ENCODE measurements at regions not wholly inside any gene's neighbourhood (a gene's known extent, or its start where the extent isn't known, plus 50 kb on each side); places are given as distances from the start of the nearest gene placed in this dataset.
A peak's percentile ranks its signal among the peaks of the same experiment; 100 is the strongest.

DNA sequence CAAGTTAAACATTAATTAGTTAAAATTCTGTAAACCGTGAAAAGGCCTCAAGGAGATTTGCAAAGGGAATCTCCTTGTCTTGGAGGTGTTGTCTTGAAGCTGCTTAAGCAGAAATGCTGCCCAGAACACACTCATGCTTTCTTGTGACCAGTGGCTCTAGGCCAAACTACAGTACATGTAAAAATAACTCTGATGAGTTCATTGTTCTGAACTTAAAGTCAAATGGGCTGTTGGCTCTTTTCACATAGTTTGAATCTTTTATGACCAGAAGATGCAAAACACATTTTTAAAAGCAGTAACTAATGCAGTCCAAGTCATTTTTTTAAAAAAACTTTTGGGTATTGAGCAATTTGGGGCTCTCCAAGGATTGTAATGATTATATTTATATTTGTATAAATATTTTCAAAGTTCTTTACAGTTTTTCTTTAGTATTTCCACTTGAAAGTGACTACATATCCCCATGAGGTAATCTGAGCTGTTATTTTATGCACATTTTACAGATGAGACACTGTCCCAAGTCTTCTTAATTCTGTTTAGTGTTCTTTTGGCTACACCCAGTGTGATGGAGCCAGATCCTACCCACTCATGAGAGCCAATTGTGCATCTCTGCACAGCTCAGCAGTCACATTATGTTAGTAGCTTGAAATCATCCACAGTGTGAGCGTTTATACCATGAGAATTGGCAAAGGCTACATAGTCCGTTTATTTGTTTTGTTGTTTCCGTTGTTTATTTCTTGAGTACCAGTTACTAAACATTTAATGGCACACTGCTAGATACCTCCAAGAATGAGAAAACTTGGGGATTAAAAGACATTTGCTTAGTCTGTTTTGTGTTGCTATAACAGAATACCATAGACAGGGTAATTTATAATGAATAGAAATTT lies 112.8 kb upstream of the ATXN3L start:
- H3K4me1 Mint-ChIP-seq = peaks cover 16 to 22% (median 17%) of the 10 kb centered on the region in 3 donors
- DNase-seq (no peak), ATAC-seq (ENCODE audit: low read depth in 2 of 2) (no peak)
- H3K4me3 Mint-ChIP-seq = no peak overlapping the region
- H3K27ac Mint-ChIP-seq = peak overlapping the region in 1 of 6 donors; percentile 86
- no peaks in the 10 kb centered on the region for H3K27me3 Mint-ChIP-seq
- H3K9me3 Mint-ChIP-seq = peaks cover 0 to 7% (median 2%) of the 10 kb centered on the region in 7 donors
- H3K36me3 Mint-ChIP-seq = no peaks in the 10 kb centered on the region

DNA sequence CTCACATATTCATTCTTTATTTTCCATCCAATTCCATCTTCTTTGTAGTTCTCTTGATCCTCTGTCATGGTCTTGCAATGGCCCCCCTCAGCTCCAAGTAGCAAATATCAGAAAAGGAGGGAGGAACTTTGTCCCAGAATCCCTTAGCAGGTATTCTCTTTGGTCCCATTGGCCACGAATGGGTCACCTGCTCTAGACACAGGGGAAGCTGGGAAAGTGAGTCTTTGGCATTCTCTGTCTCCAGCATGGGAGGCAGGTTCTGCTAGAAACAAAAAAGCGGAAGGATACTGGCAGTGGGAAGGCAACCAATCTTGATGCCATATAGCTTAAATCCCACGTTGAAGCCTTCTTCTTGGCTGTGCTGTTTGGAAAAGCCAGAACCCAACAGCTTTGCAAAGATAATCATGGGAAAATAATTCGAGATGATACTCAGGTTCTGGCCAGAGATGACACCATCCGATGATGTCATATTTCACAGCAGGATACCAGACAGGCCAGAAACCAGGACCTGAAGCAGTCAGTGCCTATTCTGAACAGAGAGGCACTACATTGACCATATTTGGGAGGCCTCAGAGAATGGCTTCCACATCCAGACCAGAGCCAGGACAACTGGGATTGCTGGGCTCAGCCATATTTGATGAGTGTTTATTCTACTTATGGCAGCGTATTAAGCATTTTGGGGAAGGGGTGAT lies 110.4 kb upstream of the ATXN3L start:
- H3K27ac Mint-ChIP-seq = peak overlapping the region in 1 of 6 donors; percentile 28
- no peak for DNase-seq
- H3K27me3 Mint-ChIP-seq = no peaks in the 10 kb centered on the region
- no peaks in the 10 kb centered on the region for H3K36me3 Mint-ChIP-seq
- no peak for ATAC-seq (ENCODE audit: low read depth in 2 of 2)
- H3K4me1 Mint-ChIP-seq = peaks cover 18 to 23% (median 21%) of the 10 kb centered on the region in 3 donors
- peaks cover 0 to 9% (median 2%) of the 10 kb centered on the region in 7 donors for H3K9me3 Mint-ChIP-seq
- H3K4me3 Mint-ChIP-seq = no peak overlapping the region

DNA sequence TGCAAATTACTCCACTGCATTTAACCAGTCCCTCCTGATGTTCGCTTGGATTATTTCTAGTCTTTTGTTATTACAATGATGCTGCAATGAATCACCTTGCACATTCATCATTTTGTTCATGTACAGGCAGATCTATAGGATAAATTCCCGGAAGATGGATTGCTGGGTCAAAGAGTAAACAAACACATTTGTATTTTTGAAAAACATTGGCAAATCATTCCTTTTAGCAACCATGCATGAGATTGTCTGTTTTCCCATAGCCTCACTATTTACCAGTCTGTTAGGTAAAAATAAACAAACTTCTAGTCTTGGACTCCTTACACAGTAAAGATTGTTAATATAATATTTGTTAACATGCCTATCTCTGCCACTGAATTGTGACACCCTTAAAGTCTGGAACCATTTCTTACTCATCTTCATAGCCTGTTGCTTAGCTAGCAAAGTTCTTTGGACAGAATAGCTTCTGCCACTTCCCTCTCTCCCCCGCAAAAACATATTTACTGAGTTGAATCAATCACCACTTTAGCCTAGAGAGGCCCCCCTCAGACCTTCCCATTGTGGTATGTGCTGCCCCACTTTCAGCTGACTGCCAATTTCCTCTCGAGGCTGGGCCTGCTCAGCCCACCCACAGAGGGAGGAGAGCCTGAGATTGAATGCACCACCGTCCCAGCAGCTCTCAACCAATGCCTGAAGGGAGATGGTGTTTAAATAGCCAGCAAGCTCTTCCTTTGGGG lies 108.4 kb upstream of the ATXN3L start:
- Mint-ChIP-seq H3K9me3 (peaks cover 0 to 14% (median 7%) of the 10 kb centered on the region in 7 donors), H3K27me3 (no peaks in the 10 kb centered on the region), H3K27ac (peak overlapping the region in 5 of 6 donors; percentile 39 to 84 (median 65)), H3K4me3 (peak overlapping the region in 5 of 8 donors; percentile 10 to 74 (median 44)), H3K4me1 (peaks cover 19 to 25% (median 23%) of the 10 kb centered on the region in 3 donors), H3K36me3 (no peaks in the 10 kb centered on the region)
- DNase-seq (no peak), ATAC-seq (ENCODE audit: low read depth in 2 of 2) (peak in 1 of 2 donors; percentile 50)

DNA sequence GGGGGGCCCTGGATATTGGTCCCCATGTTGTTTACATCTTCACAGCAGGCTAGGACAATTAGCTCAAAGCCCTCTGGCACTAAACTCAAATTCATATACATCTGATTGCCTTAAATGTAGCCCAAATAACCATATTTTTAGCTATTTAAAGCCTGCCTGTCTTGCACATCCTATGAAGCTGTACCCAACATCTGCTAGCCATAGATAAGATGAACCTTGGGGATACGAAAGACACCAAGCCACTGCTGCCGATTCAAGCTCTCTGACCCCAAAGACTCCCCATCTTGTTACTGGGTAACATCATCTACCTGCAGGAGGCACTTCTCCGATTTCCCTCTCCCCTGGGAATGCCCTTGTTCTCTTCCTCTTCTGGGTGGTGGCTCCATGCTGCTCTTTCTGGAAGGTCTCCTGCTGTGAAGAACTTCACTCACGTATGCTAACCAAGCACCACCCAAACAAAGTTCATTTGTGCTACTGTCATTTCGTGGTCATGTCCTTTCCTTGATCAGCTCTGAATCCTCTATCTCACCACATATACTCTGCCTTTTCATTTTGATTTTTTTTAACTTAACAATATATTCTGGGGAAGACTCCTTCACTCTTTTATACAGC lies 107.7 kb upstream of the ATXN3L start:
- H3K27me3 Mint-ChIP-seq = peaks cover 0 to 5% (median 0%) of the 10 kb centered on the region in 3 donors
- H3K4me3 Mint-ChIP-seq = no peak overlapping the region

DNA sequence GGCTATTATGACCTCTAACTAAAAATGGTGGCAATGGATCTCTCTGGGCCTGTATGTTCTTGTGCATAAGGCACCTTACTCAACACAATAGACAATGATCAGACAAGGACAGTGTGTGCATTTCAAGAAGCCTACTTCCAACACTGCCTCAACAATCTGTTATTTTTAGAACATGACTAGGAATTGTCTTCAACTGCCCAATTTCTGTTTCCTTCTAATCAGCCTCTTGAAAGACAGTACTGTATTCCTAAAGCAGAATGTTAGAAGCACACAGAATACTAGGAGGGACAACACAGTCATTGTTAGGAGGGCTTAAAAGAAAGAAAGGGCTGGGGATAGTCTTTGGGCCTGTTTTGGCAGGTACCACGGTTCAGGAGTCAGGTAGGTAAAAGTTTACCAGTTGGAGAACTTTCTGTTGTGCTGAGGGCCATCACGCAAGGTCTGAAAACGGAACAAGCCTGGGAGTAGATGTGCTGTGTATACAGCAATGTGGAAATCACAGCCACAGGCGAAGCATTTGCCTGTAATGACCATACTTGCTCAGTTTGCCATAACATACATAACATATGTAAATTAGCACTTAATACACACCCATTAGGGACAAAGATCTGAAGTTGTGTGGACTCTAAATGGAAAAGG lies 100.8 kb upstream of the ATXN3L start:
- Mint-ChIP-seq H3K4me3 (peak overlapping the region in 7 of 8 donors; percentile 9 to 77 (median 68)), H3K4me1 (peaks cover 37 to 65% (median 57%) of the 10 kb centered on the region in 3 donors), H3K27me3 (peaks cover 0 to 7% (median 0%) of the 10 kb centered on the region in 3 donors), H3K9me3 (peaks cover 0 to 19% (median 5%) of the 10 kb centered on the region in 7 donors), H3K27ac (peak overlapping the region; percentile 57 to 92 (median 84)), H3K36me3 (peaks cover 6 to 7% of the 10 kb centered on the region in 2 donors)
- ATAC-seq (ENCODE audit: low read depth in 2 of 2) (peak; percentile 60 to 66), DNase-seq (no peak)

More for the DNA sequence above, 107.7 kb upstream of the ATXN3L start:
- Mint-ChIP-seq H3K36me3 (no peaks in the 10 kb centered on the region), H3K9me3 (peaks cover 0 to 14% (median 3%) of the 10 kb centered on the region in 7 donors), H3K4me1 (peaks cover 24 to 32% (median 30%) of the 10 kb centered on the region in 3 donors), H3K27ac (peak overlapping the region in 1 of 6 donors; percentile 20)
- DNase-seq = no peak
- ATAC-seq (ENCODE audit: low read depth in 2 of 2) = no peak

DNA sequence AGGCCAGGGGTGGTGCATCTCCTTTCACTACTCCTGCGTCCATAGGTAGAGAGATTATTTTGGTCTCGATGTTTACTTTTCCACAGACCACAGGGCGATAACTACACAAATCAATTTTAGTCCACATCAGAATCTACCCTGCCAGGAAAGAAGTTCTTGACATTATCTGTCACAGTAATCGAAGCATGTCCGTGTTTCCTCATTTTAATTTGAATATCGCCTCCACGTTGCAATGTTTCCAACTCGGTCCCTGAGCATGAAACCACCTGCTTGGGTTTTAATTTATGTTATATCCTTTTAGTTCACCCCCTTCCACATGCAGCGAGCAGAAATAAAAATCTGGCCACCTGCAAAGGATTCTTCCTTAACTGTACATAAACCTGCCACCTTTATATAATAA lies 100.1 kb upstream of the ATXN3L start:
- Mint-ChIP-seq H3K36me3 (peaks cover 7 to 8% of the 10 kb centered on the region in 2 donors), H3K27me3 (peaks cover 0 to 7% (median 0%) of the 10 kb centered on the region in 3 donors), H3K27ac (peak overlapping the region; percentile 70 to 92 (median 86)), H3K4me3 (peak overlapping the region; percentile 20 to 85 (median 68)), H3K9me3 (peaks cover 0 to 19% (median 5%) of the 10 kb centered on the region in 7 donors), H3K4me1 (peaks cover 37 to 65% (median 57%) of the 10 kb centered on the region in 3 donors)
- ATAC-seq (ENCODE audit: low read depth in 2 of 2) (peak; percentile 62 to 64), DNase-seq (no peak)

DNA sequence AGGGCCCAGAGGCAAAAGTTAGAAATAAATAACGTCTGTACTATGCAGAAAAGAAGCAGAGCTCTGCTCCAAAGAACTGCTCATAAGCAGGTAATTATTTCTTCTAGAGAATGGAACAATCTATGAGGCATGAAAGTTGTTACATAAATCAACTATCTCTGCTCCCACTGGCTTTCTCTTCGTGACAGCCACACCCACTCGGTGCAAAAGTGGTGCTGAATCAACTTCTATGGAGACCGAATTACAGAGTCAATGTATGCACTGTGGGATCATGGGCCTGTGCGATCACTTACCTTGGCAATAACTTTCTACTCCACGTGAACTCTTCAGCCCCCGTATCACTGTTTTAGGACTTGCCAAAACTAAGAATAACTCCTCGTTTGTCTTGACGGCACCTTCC lies 99.4 kb upstream of the ATXN3L start:
- peaks cover 37 to 65% (median 62%) of the 10 kb centered on the region in 3 donors for H3K4me1 Mint-ChIP-seq
- H3K4me3 Mint-ChIP-seq = peak overlapping the region; percentile 20 to 85 (median 65)
- ATAC-seq (ENCODE audit: low read depth in 2 of 2) (peak; percentile 22 to 23), DNase-seq (no peak)
- peaks cover 7 to 8% of the 10 kb centered on the region in 2 donors for H3K36me3 Mint-ChIP-seq
- peaks cover 0 to 7% (median 0%) of the 10 kb centered on the region in 3 donors for H3K27me3 Mint-ChIP-seq
- H3K27ac Mint-ChIP-seq = peak overlapping the region; percentile 70 to 92 (median 86)
- peaks cover 0 to 17% (median 5%) of the 10 kb centered on the region in 7 donors for H3K9me3 Mint-ChIP-seq

DNA sequence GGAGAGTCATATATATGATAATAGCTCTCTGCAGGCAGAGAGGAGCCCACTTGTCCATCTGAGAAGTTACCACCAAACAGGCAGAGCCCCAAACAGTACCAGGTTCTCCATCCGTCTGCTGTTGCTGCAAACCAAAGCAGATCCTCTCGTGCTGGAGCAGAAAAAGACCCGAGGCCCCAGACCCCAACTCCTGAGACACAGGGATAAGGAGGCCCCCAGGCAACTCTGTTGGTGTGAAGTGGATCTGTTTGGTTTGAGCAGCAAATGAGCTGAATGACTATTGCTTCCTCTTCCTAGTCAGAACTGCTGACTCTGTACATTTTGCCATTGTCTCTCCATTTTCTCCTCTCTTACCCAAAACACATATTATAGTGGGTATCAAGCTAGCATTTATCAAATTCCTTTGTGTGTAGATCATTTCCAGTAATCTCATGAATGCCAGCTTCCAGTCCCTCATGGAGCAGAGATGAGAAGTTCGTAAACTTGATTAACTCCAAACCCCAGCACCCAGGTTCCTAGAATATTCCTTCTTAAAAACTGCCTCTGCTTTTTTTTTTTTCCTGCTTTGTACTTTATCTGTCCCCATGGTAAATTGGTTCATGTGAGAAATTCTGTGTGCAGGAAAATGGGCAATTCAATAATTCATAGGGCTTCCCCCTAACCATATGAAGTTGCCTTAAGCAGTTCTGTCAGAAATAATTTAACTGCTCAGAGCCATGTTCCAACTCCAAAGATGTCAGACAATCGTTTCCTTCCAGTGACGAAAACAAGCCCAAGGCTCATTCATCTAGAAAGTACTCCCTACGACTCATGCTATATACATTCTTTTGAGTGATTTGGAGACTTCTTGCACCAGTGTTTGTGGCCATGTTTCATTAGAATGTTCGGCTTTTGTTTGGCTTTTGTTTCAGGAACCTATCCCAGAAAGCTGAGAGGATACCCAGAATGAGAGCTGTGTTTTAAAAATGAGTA lies 98.6 kb upstream of the ATXN3L start:
- ATAC-seq (ENCODE audit: low read depth in 2 of 2) = no peak
- peaks cover 0 to 7% (median 0%) of the 10 kb centered on the region in 3 donors for H3K27me3 Mint-ChIP-seq
- peaks cover 37 to 64% (median 62%) of the 10 kb centered on the region in 3 donors for H3K4me1 Mint-ChIP-seq
- H3K9me3 Mint-ChIP-seq = peaks cover 0 to 13% (median 5%) of the 10 kb centered on the region in 7 donors
- H3K27ac Mint-ChIP-seq = peak overlapping the region; percentile 17 to 82 (median 53)
- H3K4me3 Mint-ChIP-seq = peak overlapping the region in 7 of 8 donors; percentile 10 to 77 (median 50)
- no peak for DNase-seq
- peaks cover 7 to 8% of the 10 kb centered on the region in 2 donors for H3K36me3 Mint-ChIP-seq

DNA sequence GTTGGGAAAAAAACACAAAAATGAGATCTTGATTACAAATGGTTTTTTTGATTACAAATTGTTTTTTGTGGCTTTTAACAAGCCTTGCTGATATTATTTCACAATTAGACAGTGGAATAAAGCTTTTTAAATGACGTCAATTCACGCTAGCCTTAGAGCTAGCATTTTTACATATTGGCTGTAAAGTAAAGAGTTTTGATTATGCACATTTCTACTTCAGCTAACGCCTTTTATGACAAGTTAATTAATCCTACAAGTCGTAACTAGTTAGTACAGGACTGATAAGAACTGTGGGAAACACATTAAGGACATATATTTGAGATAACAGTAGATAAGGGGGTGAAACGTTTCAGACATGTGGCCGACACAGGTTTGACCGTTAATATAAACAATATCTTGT lies 95.7 kb upstream of the ATXN3L start:
- DNase-seq (no peak), ATAC-seq (ENCODE audit: low read depth in 2 of 2) (no peak)
- H3K4me3 Mint-ChIP-seq = no peak overlapping the region
- peaks cover 7 to 8% of the 10 kb centered on the region in 2 donors for H3K36me3 Mint-ChIP-seq
- no peaks in the 10 kb centered on the region for H3K27me3 Mint-ChIP-seq
- H3K4me1 Mint-ChIP-seq = peaks cover 22 to 42% (median 38%) of the 10 kb centered on the region in 3 donors
- no peak overlapping the region for H3K27ac Mint-ChIP-seq
- peaks cover 0 to 19% (median 2%) of the 10 kb centered on the region in 7 donors for H3K9me3 Mint-ChIP-seq

DNA sequence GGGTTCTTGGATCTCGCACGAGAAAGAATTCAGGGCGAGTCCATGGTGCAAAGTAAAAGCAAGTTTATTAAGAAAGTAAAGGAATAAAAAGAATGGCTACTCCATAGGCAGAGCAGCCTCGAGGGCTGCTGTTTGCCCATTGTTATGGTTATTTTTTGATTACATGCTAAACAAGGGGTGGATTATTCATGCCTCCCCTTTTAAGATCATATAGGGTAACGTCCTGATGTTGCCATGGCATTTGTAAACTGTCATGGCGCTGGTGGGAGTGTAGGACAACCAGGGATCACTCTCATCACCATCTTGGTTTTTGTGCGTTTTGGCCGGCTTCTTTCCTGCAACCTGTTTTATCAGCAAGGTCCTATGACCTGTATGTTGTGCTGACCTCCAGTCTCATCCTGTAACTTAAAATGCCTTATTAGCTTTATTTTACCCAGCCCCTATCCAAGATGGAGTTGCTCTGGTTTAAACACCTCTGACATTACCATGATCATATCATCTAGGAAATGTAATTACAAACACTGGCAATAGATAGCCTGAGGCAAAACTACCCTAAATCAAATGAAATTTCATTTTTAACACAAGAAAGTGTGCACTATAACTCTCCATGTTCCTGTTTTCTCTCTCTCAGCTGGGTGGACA lies 94.3 kb upstream of the ATXN3L start:
- H3K36me3 Mint-ChIP-seq = peaks cover 7 to 8% of the 10 kb centered on the region in 2 donors
- H3K27ac Mint-ChIP-seq = no peak overlapping the region
- ATAC-seq (ENCODE audit: low read depth in 2 of 2) (no peak), DNase-seq (no peak)
- H3K4me3 Mint-ChIP-seq = no peak overlapping the region
- peaks cover 12 to 28% (median 25%) of the 10 kb centered on the region in 3 donors for H3K4me1 Mint-ChIP-seq
- H3K27me3 Mint-ChIP-seq = no peaks in the 10 kb centered on the region
- H3K9me3 Mint-ChIP-seq = peaks cover 0 to 23% (median 6%) of the 10 kb centered on the region in 7 donors

DNA sequence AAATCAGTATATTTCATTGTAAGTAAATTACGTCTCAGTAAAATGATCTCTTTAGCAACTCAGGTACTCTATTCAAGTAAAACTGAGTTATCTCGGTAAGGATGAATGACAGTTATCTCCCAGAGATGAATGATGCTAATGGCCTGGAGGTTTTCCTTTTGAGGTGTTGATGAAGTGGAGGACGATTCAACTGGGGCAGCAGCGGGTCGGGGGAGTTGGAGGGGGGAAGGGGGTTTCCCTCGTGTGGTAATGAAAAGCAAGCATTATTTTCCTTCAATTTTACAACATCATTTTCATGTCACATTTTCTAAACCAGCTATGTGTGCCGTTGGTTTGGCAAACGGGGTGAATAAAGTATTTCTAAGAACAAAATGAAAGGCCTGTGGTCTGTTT lies 92.4 kb upstream of the ATXN3L start:
- H3K27me3 Mint-ChIP-seq = no peaks in the 10 kb centered on the region
- ATAC-seq (ENCODE audit: low read depth in 2 of 2) (no peak), DNase-seq (no peak)
- H3K9me3 Mint-ChIP-seq = peaks cover 0 to 25% (median 16%) of the 10 kb centered on the region in 7 donors
- H3K4me3 Mint-ChIP-seq = no peak overlapping the region
- H3K27ac Mint-ChIP-seq = peak overlapping the region in 3 of 6 donors; percentile 11 to 29 (median 21)
- peaks cover 2 to 13% (median 9%) of the 10 kb centered on the region in 3 donors for H3K4me1 Mint-ChIP-seq
- peaks cover 0 to 9% of the 10 kb centered on the region in 2 donors for H3K36me3 Mint-ChIP-seq

Measured in naive B cell (primary cell).